ENCODE measurements at regions not wholly inside any gene's neighbourhood (a gene's known extent, or its start where the extent isn't known, plus 50 kb on each side); places are given as distances from the start of the nearest gene placed in this dataset.
A peak's percentile ranks its signal among the peaks of the same experiment; 100 is the strongest.
"Not testable (repeated sequence)": the region's sequence is repeated elsewhere in the genome, so short reads cannot be mapped to it uniquely, and the experiment has no call there.

GRCh38 chr7:159212226-159212625, 67.6 kb upstream of the VIPR2 start:
- H3K9me3 Mint-ChIP-seq, result no peaks in the 10 kb centered on the region
- no peak overlapping the region for H3K27ac Mint-ChIP-seq
- no peak for DNase-seq
- no peaks in the 10 kb centered on the region for H3K36me3 Mint-ChIP-seq (ENCODE audit: low read depth)
- H3K4me3 Mint-ChIP-seq, result no peak overlapping the region
- H3K27me3 Mint-ChIP-seq, result no peaks in the 10 kb centered on the region
- ChIA-PET POLR2A (no interaction called here), CTCF (no interaction called here)
- peaks cover 3% of the 10 kb centered on the region for H3K4me1 Mint-ChIP-seq

GRCh38 chr7:159211540-159212182, 67.0 kb upstream of the VIPR2 start:
- no peak overlapping the region for H3K27ac Mint-ChIP-seq
- H3K9me3 Mint-ChIP-seq, result no peaks in the 10 kb centered on the region
- H3K4me1 Mint-ChIP-seq, result peaks cover 3% of the 10 kb centered on the region
- POLR2A ChIA-PET, result no interaction called here
- DNase-seq, result no peak
- no peaks in the 10 kb centered on the region for H3K36me3 Mint-ChIP-seq (ENCODE audit: low read depth)
- H3K4me3 Mint-ChIP-seq, result no peak overlapping the region
- CTCF ChIA-PET, result no interaction called here
- no peaks in the 10 kb centered on the region for H3K27me3 Mint-ChIP-seq

GRCh38 chr7:159210581-159211235, 66.0 kb upstream of the VIPR2 start:
- CTCF ChIA-PET, result no interaction called here
- no peaks in the 10 kb centered on the region for H3K36me3 Mint-ChIP-seq (ENCODE audit: low read depth)

GRCh38 chr7:159209429-159209828, 64.8 kb upstream of the VIPR2 start:
- ChIA-PET CTCF (interaction anchor here (0.8 kb wide), 1 partner anchor 71 kb away, joined by 5 read pairs; no protein-coding TSS in a partner anchor), POLR2A (interaction anchor here (0.7 kb wide), 1 partner anchor 12 kb away, joined by 3 read pairs; no protein-coding TSS in a partner anchor)
- H3K27ac Mint-ChIP-seq, result no peak overlapping the region
- DNase-seq, result no peak
- H3K9me3 Mint-ChIP-seq, result no peaks in the 10 kb centered on the region
- H3K4me3 Mint-ChIP-seq, result no peak overlapping the region
- no peaks in the 10 kb centered on the region for H3K36me3 Mint-ChIP-seq (ENCODE audit: low read depth)
- no peaks in the 10 kb centered on the region for H3K27me3 Mint-ChIP-seq
- peaks cover 3% of the 10 kb centered on the region for H3K4me1 Mint-ChIP-seq

More at GRCh38 chr7:159210581-159211235, 66.0 kb upstream of the VIPR2 start:
- Mint-ChIP-seq H3K27ac (no peak overlapping the region), H3K27me3 (no peaks in the 10 kb centered on the region), H3K4me3 (no peak overlapping the region), H3K9me3 (no peaks in the 10 kb centered on the region), H3K4me1 (peaks cover 3% of the 10 kb centered on the region)
- POLR2A ChIA-PET, result no interaction called here
- DNase-seq, result no peak

- Mint-ChIP-seq H3K36me3 (ENCODE audit: low read depth) (no peaks in the 10 kb centered on the region), H3K9me3 (no peaks in the 10 kb centered on the region), H3K27me3 (no peaks in the 10 kb centered on the region), H3K4me3 (no peak overlapping the region), H3K4me1 (peaks cover 3% of the 10 kb centered on the region), H3K27ac (no peak overlapping the region)
- no peak for DNase-seq
- CTCF ChIA-PET, result no interaction called here
- POLR2A ChIA-PET, result no interaction called here
Observed at GRCh38 chr7:159207951-159208350, 63.3 kb upstream of the VIPR2 start.

- ChIA-PET CTCF (no interaction called here), POLR2A (no interaction called here)
- no peak for DNase-seq
- H3K36me3 Mint-ChIP-seq (ENCODE audit: low read depth), result no peaks in the 10 kb centered on the region
- H3K27me3 Mint-ChIP-seq, result no peaks in the 10 kb centered on the region
- H3K27ac Mint-ChIP-seq, result no peak overlapping the region
- H3K4me3 Mint-ChIP-seq, result no peak overlapping the region
- H3K4me1 Mint-ChIP-seq, result peaks cover 3% of the 10 kb centered on the region
- H3K9me3 Mint-ChIP-seq, result no peaks in the 10 kb centered on the region
Observed at GRCh38 chr7:159207393-159207792, 62.7 kb upstream of the VIPR2 start.

- no peaks in the 10 kb centered on the region for H3K27me3 Mint-ChIP-seq
- POLR2A ChIA-PET, result no interaction called here
- H3K4me3 Mint-ChIP-seq, result no peak overlapping the region
- no peak for DNase-seq
- H3K4me1 Mint-ChIP-seq, result peaks cover 3% of the 10 kb centered on the region
- no peaks in the 10 kb centered on the region for H3K9me3 Mint-ChIP-seq
- H3K27ac Mint-ChIP-seq, result no peak overlapping the region
- no peaks in the 10 kb centered on the region for H3K36me3 Mint-ChIP-seq (ENCODE audit: low read depth)
- CTCF ChIA-PET, result no interaction called here
Observed at GRCh38 chr7:159205833-159206232, 61.2 kb upstream of the VIPR2 start.

- H3K4me3 Mint-ChIP-seq, result no peak overlapping the region
- H3K36me3 Mint-ChIP-seq (ENCODE audit: low read depth), result no peaks in the 10 kb centered on the region
- POLR2A ChIA-PET, result no interaction called here
- H3K4me1 Mint-ChIP-seq, result no peaks in the 10 kb centered on the region
- H3K27me3 Mint-ChIP-seq, result no peaks in the 10 kb centered on the region
- no peak for DNase-seq
- H3K27ac Mint-ChIP-seq, result no peak overlapping the region
- CTCF ChIA-PET, result interaction anchor here (1.0 kb wide), 1 partner anchor 65 kb away, joined by 3 read pairs; no protein-coding TSS in a partner anchor
- H3K9me3 Mint-ChIP-seq, result no peaks in the 10 kb centered on the region
Observed at GRCh38 chr7:159204664-159205063, 60.0 kb upstream of the VIPR2 start.

GRCh38 chr7:159203253-159203652, 58.6 kb upstream of the VIPR2 start:
- CTCF ChIA-PET, POLR2A ChIA-PET: not testable (repeated sequence)

GRCh38 chr7:159201722-159202330, 57.2 kb upstream of the VIPR2 start:
- no peak overlapping the region for H3K27ac Mint-ChIP-seq

More at GRCh38 chr7:159203253-159203652, 58.6 kb upstream of the VIPR2 start:
- DNase-seq; H3K4me1 Mint-ChIP-seq; H3K27ac Mint-ChIP-seq; H3K36me3 Mint-ChIP-seq (ENCODE audit: low read depth); H3K27me3 Mint-ChIP-seq; H3K4me3 Mint-ChIP-seq; H3K9me3 Mint-ChIP-seq: not testable (repeated sequence)

GRCh38 chr7:159200421-159200820, 55.8 kb upstream of the VIPR2 start:
- POLR2A ChIA-PET, result no interaction called here
- Mint-ChIP-seq H3K4me1 (peaks cover 31% of the 10 kb centered on the region), H3K4me3 (no peak overlapping the region), H3K9me3 (no peaks in the 10 kb centered on the region), H3K36me3 (ENCODE audit: low read depth) (peaks cover 4% of the 10 kb centered on the region), H3K27me3 (no peaks in the 10 kb centered on the region), H3K27ac (no peak overlapping the region)
- DNase-seq, result no peak
- CTCF ChIA-PET, result interaction anchor here (1.4 kb wide), 1 partner anchor 18 kb away, joined by 3 read pairs; no protein-coding TSS in a partner anchor

More at GRCh38 chr7:159201722-159202330, 57.2 kb upstream of the VIPR2 start:
- Mint-ChIP-seq H3K27me3 (no peaks in the 10 kb centered on the region), H3K4me1 (peaks cover 20% of the 10 kb centered on the region), H3K36me3 (ENCODE audit: low read depth) (no peaks in the 10 kb centered on the region), H3K9me3 (no peaks in the 10 kb centered on the region), H3K4me3 (no peak overlapping the region)
- ChIA-PET CTCF (interaction anchor here (1.4 kb wide), 1 partner anchor 17 kb away, joined by 3 read pairs; no protein-coding TSS in a partner anchor), POLR2A (no interaction called here)
- no peak for DNase-seq

GRCh38 chr7:159198016-159198724, 53.5 kb upstream of the VIPR2 start:
- H3K36me3 Mint-ChIP-seq (ENCODE audit: low read depth), result peaks cover 4% of the 10 kb centered on the region
- no peaks in the 10 kb centered on the region for H3K27me3 Mint-ChIP-seq
- peaks cover 41% of the 10 kb centered on the region for H3K4me1 Mint-ChIP-seq
- ChIA-PET POLR2A (interaction anchor here (0.5 kb wide), 1 partner anchor 11 kb away, joined by 3 read pairs; no protein-coding TSS in a partner anchor), CTCF (interaction anchor here (0.8 kb wide), 1 partner anchor 11 kb away, joined by 4 read pairs; no protein-coding TSS in a partner anchor)
- peak overlapping the region; percentile 96 for H3K27ac Mint-ChIP-seq
- H3K9me3 Mint-ChIP-seq, result no peaks in the 10 kb centered on the region
- peak overlapping the region; percentile 67 for H3K4me3 Mint-ChIP-seq
- no peak for DNase-seq

Measured in activated CD4-positive, alpha-beta T cell treated with anti-CD3 and anti-CD28 coated beads, Interleukin-2, amount 10 ng/mL, durations not matched to agents 7 days and 5 days (primary cell).